B cell (primary cell): ENCODE measurements at regions not wholly inside any gene's neighbourhood (a gene's known extent, or its start where the extent isn't known, plus 50 kb on each side); places are given as distances from the start of the nearest gene placed in this dataset.

ENCODE experiments used
- ATAC-seq: fragments of 200-7000 bp; cut with Tn5 transposase; one replicate; pipeline ENCODE4 v1.10.0; 2021; ENCODE audit warnings: low read depth, mild to moderate bottlenecking, moderate number of reproducible peaks, moderate library complexity
- CTCF ChIA-PET: fragments of 350-600 bp; sonication (Branson Sonifier 250); formaldehyde crosslinking; loops from one replicate; lab custom pipeline; 2021; ENCODE audit warnings: antibody characterized with exemption, inconsistent platforms; lab: Charles Lee
- POLR2A ChIA-PET: fragments of 350-600 bp; sonication (Branson Sonifier 250); formaldehyde crosslinking; loops from one replicate; lab custom pipeline; 2021; ENCODE audit warnings: antibody characterized with exemption; lab: Charles Lee
- DNase-seq: peaks from one replicate; pipeline ENCODE4 v3.0.0; 2013
- H2AFZ ChIP-seq: 2 replicates; pipeline ENCODE4 v1.6.1; 2012; ENCODE audit warnings: mild to moderate bottlenecking, low read depth, low read length; ENCODE audit not compliant: insufficient read depth, poor library complexity, severe bottlenecking
- H3K27ac ChIP-seq, 2 donors: 1 replicate in 1 of 2; 2 replicates in 1 of 2; pipeline ENCODE4 v1.5.1; 2012 to 2013; ENCODE audit warnings: low read length in 2 of 2, mild to moderate bottlenecking in 2 of 2, moderate library complexity in 1 of 2
- H3K27me3 ChIP-seq, 4 experiments: fragments of 200-600 bp in 1 of 4; sonication (generic) in 1 of 4; replicated peaks in 1 of 4; 1 replicate in 2 of 4; 2 replicates in 2 of 4; pipeline versions ENCODE4 v1.6.1 to v1.7.0; 2013 to 2016; ENCODE audit warnings: low read length in 3 of 4, mild to moderate bottlenecking in 2 of 4, mixed read lengths in 1 of 4, moderate library complexity in 1 of 4; ENCODE audit not compliant: insufficient read depth in 4 of 4, control insufficient read depth in 3 of 4; ENCODE audit errors: control extremely low read depth in 1 of 4
- H3K36me3 ChIP-seq, 2 experiments: replicated peaks in 1 of 2; 1 replicate in 1 of 2; 2 replicates in 1 of 2; pipeline versions ENCODE4 v1.6.1 to v1.7.1; 2013; ENCODE audit warnings: low read length in 1 of 2; ENCODE audit not compliant: insufficient read depth in 2 of 2, control insufficient read depth in 1 of 2; ENCODE audit errors: control extremely low read depth in 1 of 2, extremely low read depth in 1 of 2
- H3K4me1 ChIP-seq, 2 donors: fragments of 200-600 bp in 1 of 2; sonication (generic) in 1 of 2; 1 replicate in 1 of 2; 2 replicates in 1 of 2; pipeline versions ENCODE4 v1.5.1 to v1.6.1; 2013 to 2017; ENCODE audit warnings: low read length in 2 of 2; ENCODE audit not compliant: control insufficient read depth in 2 of 2, insufficient read depth in 2 of 2
- H3K4me2 ChIP-seq: replicated peaks from 2 replicates; pipeline ENCODE3; 2012; ENCODE audit warnings: mild to moderate bottlenecking, low read depth, low read length; ENCODE audit not compliant: poor library complexity, severe bottlenecking
- H3K4me3 ChIP-seq, 5 experiments: fragments of 200-600 bp in 1 of 5; sonication (generic) in 1 of 5; 1 replicate in 3 of 5; 2 replicates in 2 of 5; pipeline versions ENCODE4 v1.5.1 to v1.7.0; 2011 to 2016; ENCODE audit warnings: low read length in 4 of 5, mild to moderate bottlenecking in 4 of 5, low read depth in 2 of 5, control low read depth in 1 of 5, moderate library complexity in 1 of 5; ENCODE audit not compliant: insufficient read depth in 1 of 5; ENCODE audit errors: control extremely low read depth in 1 of 5, extremely low read depth in 1 of 5
- H3K79me2 ChIP-seq: fragments of 200-600 bp; sonication (generic); one replicate; pipeline ENCODE4 v1.6.0; 2016; ENCODE audit warnings: low read length; ENCODE audit not compliant: control insufficient read depth, insufficient read depth
- H3K9ac ChIP-seq: fragments of 200-600 bp; sonication (generic); 2 replicates; pipeline ENCODE4 v1.6.1; 2017; ENCODE audit warnings: mild to moderate bottlenecking, low read length, moderate library complexity
- H3K9me3 ChIP-seq, 3 donors: one replicate each; pipeline versions ENCODE4 v1.6.1 to v1.7.1; 2013; ENCODE audit warnings: low read length in 2 of 3; ENCODE audit not compliant: control insufficient read depth in 2 of 3, insufficient read depth in 1 of 3; ENCODE audit errors: control extremely low read depth in 1 of 3
- H4K20me1 ChIP-seq: 2 replicates; pipeline ENCODE4 v1.6.0; 2012; ENCODE audit warnings: mild to moderate bottlenecking, low read length; ENCODE audit not compliant: insufficient read depth, control insufficient read depth, poor library complexity, severe bottlenecking
- H3K27ac Mint-ChIP-seq: one replicate; pipeline ENCODE4 v1.8.0; 2021; ENCODE audit warnings: mixed read lengths
- H3K27me3 Mint-ChIP-seq: one replicate; pipeline ENCODE4 v1.8.0; 2021; ENCODE audit warnings: mixed read lengths
- H3K4me1 Mint-ChIP-seq: one replicate; pipeline ENCODE4 v1.8.0; 2021; ENCODE audit warnings: mixed read lengths
- H3K4me3 Mint-ChIP-seq: one replicate; pipeline ENCODE4 v1.8.0; 2021; ENCODE audit warnings: mixed read lengths
- H3K9me3 Mint-ChIP-seq: one replicate; pipeline ENCODE4 v1.8.0; 2022; ENCODE audit warnings: mixed read lengths; ENCODE audit not compliant: insufficient read depth
- CTCF ChIP-seq: fragments of 200-600 bp; IDR thresholded peaks from one replicate; pipeline ENCODE4 v1.8.0; 2022; ENCODE audit warnings: antibody characterized with exemption, mild to moderate bottlenecking
- EZH2 ChIP-seq: IDR thresholded peaks from 2 replicates; pipeline ENCODE4 v1.6.1; 2012; ENCODE audit warnings: borderline replicate concordance, low read depth, mild to moderate bottlenecking, moderate library complexity, low read length; ENCODE audit not compliant: insufficient read depth, poor library complexity, severe bottlenecking
- WGBS: methylation state at CpG from one replicate; pipeline ENCODE4 v1.1.5; 2013; ENCODE audit warnings: missing lambda C conversion rate; ENCODE audit not compliant: insufficient coverage; 5-methylcytosine and 5-hydroxymethylcytosine counted together
- intact Hi-C: fragments of 100-400 bp; cut with micrococcal nuclease; formaldehyde crosslinking; loops from one replicate; pipeline ENCODE4 v1.10.0; 2022

DNA sequence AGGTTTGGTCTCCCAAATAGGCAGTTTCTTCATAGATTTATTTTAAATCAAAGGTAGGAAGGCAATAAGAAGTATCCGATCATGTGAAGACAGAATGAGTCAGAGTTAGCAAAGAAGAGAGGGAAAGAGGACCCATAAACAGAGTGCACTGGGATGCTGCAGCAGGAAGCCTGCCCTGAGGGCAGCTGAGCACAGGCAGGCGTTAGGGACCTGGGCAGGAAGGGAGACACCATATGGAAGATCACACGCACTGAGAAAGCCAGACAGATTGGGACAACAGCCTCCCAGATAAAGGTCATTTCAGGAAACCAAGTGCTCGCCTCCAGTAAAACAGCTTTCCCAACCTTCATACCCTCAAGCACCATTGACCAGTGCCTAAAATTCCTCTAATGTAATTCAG lies 598.0 kb downstream of the EFNB2 start:
- no peaks in the 10 kb centered on the region for H3K36me3 ChIP-seq
- peaks cover 5% of the 10 kb centered on the region for H3K9me3 Mint-ChIP-seq
- CTCF ChIA-PET: no interaction called here
- no peaks in the 10 kb centered on the region for H3K4me1 ChIP-seq
- H3K9ac ChIP-seq: no peak overlapping the region
- H3K9me3 ChIP-seq: peaks cover 0 to 2% (median 0%) of the 10 kb centered on the region in 3 donors
- no peak overlapping the region for H3K4me3 ChIP-seq
- no peaks in the 10 kb centered on the region for H3K27me3 ChIP-seq
- H3K4me1 Mint-ChIP-seq: no peaks in the 10 kb centered on the region
- H2AFZ ChIP-seq: no peak overlapping the region
- intact Hi-C loops: no loop called here
- no peak overlapping the region for H3K27ac Mint-ChIP-seq
- no peaks in the 10 kb centered on the region for H3K79me2 ChIP-seq
- ATAC-seq: no peak
- no peak overlapping the region for H3K27ac ChIP-seq
- H4K20me1 ChIP-seq: no peaks in the 10 kb centered on the region
- no peak overlapping the region for H3K4me3 Mint-ChIP-seq
- TF ChIP-seq CTCF (no peak), EZH2 (no peak)
- no peak for DNase-seq
- WGBS: 86% methylated on average over 4 of the region's 4 CpGs
- no peak overlapping the region for H3K4me2 ChIP-seq
- no peaks in the 10 kb centered on the region for H3K27me3 Mint-ChIP-seq
- POLR2A ChIA-PET: no interaction called here

DNA sequence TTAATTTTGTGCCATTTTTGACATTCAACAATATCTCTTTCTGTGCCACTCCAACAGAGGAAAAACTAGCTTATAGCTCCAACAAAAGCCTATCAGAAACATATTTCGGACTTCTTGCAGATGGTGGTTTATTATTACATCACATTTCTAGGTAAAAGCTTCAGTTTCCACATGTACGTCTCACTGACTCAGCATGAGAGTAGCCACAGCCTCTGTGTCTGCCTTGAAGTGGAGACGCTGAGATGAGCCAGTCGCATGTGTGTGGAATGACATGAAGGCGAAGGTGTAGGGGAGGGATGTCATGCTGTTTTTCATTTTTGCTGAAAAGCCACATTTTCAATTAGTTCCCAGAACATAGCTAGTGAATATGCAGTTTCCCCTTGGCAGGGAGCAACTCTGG lies 598.6 kb downstream of the EFNB2 start:
- no peak overlapping the region for H3K27ac Mint-ChIP-seq
- ChIA-PET CTCF (no interaction called here), POLR2A (no interaction called here)
- H3K9me3 Mint-ChIP-seq: peaks cover 5% of the 10 kb centered on the region
- intact Hi-C loops: no loop called here
- WGBS: 100% methylated on average over 1 of the region's 5 CpGs
- H3K27ac ChIP-seq: no peak overlapping the region
- H3K4me1 Mint-ChIP-seq: no peaks in the 10 kb centered on the region
- ATAC-seq: no peak
- no peaks in the 10 kb centered on the region for H3K27me3 Mint-ChIP-seq
- no peak overlapping the region for H3K4me2 ChIP-seq
- H3K9ac ChIP-seq: no peak overlapping the region
- H3K4me3 ChIP-seq: no peak overlapping the region
- peaks cover 0 to 2% (median 0%) of the 10 kb centered on the region in 3 donors for H3K9me3 ChIP-seq
- H3K36me3 ChIP-seq: no peaks in the 10 kb centered on the region
- H2AFZ ChIP-seq: no peak overlapping the region
- no peak for DNase-seq
- no peak overlapping the region for H3K4me3 Mint-ChIP-seq
- H3K27me3 ChIP-seq: no peaks in the 10 kb centered on the region
- H3K79me2 ChIP-seq: no peaks in the 10 kb centered on the region
- H3K4me1 ChIP-seq: no peaks in the 10 kb centered on the region
- no peak for TF ChIP-seq CTCF
- no peak for TF ChIP-seq EZH2
- no peaks in the 10 kb centered on the region for H4K20me1 ChIP-seq
